GM12878 (cell line): ENCODE measurements at regions not wholly inside any gene's neighbourhood (a gene's known extent, or its start where the extent isn't known, plus 50 kb on each side); places are given as distances from the start of the nearest gene placed in this dataset.

ENCODE experiments used
- ATAC-seq: fragments of 200-7000 bp; cut with Tn5 transposase; 3 replicates; pipeline ENCODE4 v1.9.1; 2020; ENCODE audit warnings: mild to moderate bottlenecking, moderate library complexity
- BruUV-seq: library from RNA; stranded (reverse); fragments of 400-500 nt; replicated peaks from 2 replicates; lab custom pipeline; 2021; lab: Mats Ljungman, UMichigan
- CTCF ChIA-PET: fragments of 300-600 bp; sonication (Branson Sonifier 250); formaldehyde crosslinking; extraction: SDS; loops from one replicate; lab custom pipeline; 2021; ENCODE audit warnings: inconsistent platforms; lab: Yijun Ruan, JAX
- POLR2A ChIA-PET: fragments of 350-600 bp; formaldehyde crosslinking; extraction: SDS; loops from one replicate; lab custom pipeline; 2021; ENCODE audit warnings: inconsistent platforms; lab: Charles Lee
- RAD21 ChIA-PET: fragments of 300-600 bp; sonication (Branson Sonifier 250); formaldehyde crosslinking; loops from one replicate; lab custom pipeline; 2023; ENCODE audit warnings: antibody characterized with exemption; ENCODE audit not compliant: unreplicated experiment; lab: Charles Lee
- SMC1A ChIA-PET: fragments of 300-600 bp; sonication (Branson Sonifier 250); formaldehyde crosslinking; loops from one replicate; lab custom pipeline; 2023; ENCODE audit not compliant: unreplicated experiment, uncharacterized antibody; lab: Charles Lee
- DNase-seq: peaks from one replicate; pipeline ENCODE4 v3.0.0-alpha.2; 2011; ENCODE audit warnings: low read depth, low spot score
- FAIRE-seq: peaks from 3 replicates; lab custom pipeline; 2011; peaks lifted over from hg19 to GRCh38; lab: Jason Lieb, UNC
- H2AFZ ChIP-seq: 2 replicates; pipeline ENCODE4 v1.6.0; 2011; ENCODE audit warnings: low read depth, low read length, control low read depth; ENCODE audit not compliant: control insufficient read depth
- H3K27ac ChIP-seq: 2 replicates; pipeline ENCODE4 v1.5.1; 2011; ENCODE audit warnings: control low read depth; ENCODE audit not compliant: control insufficient read depth, insufficient read depth
- H3K27me3 ChIP-seq, 2 experiments: replicated peaks in 1 of 2; 2 replicates each; pipeline versions ENCODE4 v1.6.0 to v1.6.1; 2011; ENCODE audit warnings: low read length in 1 of 2; ENCODE audit not compliant: control insufficient read depth in 2 of 2, insufficient read depth in 2 of 2
- H3K36me3 ChIP-seq, 2 experiments: 2 replicates each; pipeline ENCODE4 v1.5.1; 2011; ENCODE audit warnings: low read length in 1 of 2; ENCODE audit not compliant: control insufficient read depth in 2 of 2, insufficient read depth in 2 of 2
- H3K4me1 ChIP-seq: 2 replicates; pipeline ENCODE4 v1.6.1; 2011; ENCODE audit warnings: mild to moderate bottlenecking, low read length, moderate library complexity, mixed read lengths; ENCODE audit not compliant: control insufficient read depth, insufficient read depth
- H3K4me2 ChIP-seq: 2 replicates; pipeline ENCODE4 v1.6.0; 2011; ENCODE audit warnings: control low read depth; ENCODE audit not compliant: control insufficient read depth, insufficient read depth
- H3K4me3 ChIP-seq: fragments of 200-600 bp; sonication (generic); 2 replicates; pipeline ENCODE4 v1.5.1; 2016
- H3K79me2 ChIP-seq: 2 replicates; pipeline ENCODE4 v1.6.0; 2011; ENCODE audit warnings: low read length; ENCODE audit not compliant: control insufficient read depth, insufficient read depth
- H3K9ac ChIP-seq: 2 replicates; pipeline ENCODE4 v1.8.0; 2011; ENCODE audit warnings: low read length, control low read depth, mixed read lengths; ENCODE audit not compliant: control insufficient read depth, insufficient read depth
- H3K9me3 ChIP-seq: replicated peaks from 3 replicates; pipeline ENCODE4 v1.5.1; 2011; ENCODE audit warnings: mild to moderate bottlenecking, low read length; ENCODE audit not compliant: control insufficient read depth, insufficient read depth
- H4K20me1 ChIP-seq: 2 replicates; pipeline ENCODE4 v1.6.0; 2011; ENCODE audit not compliant: control insufficient read depth, insufficient read depth
- BMI1 ChIP-seq: fragments of 450-650 bp; IDR thresholded peaks from 2 replicates; pipeline ENCODE4 v1.6.1; 2016; ENCODE audit warnings: mild to moderate bottlenecking, moderate library complexity, borderline replicate concordance
- NR2C2 ChIP-seq: IDR thresholded peaks from 2 replicates; pipeline ENCODE4 v1.6.1; 2011; ENCODE audit warnings: borderline replicate concordance, low read depth; ENCODE audit not compliant: control insufficient read depth, insufficient read length
- PAX8 ChIP-seq: fragments of 450-650 bp; IDR thresholded peaks from 2 replicates; pipeline ENCODE4 v1.6.1; 2017; ENCODE audit warnings: mild to moderate bottlenecking, moderate library complexity
- SUPT20H ChIP-seq: IDR thresholded peaks from 2 replicates; pipeline ENCODE4 v1.6.1; 2011; ENCODE audit warnings: low read depth, mild to moderate bottlenecking, low read length, moderate library complexity, borderline replicate concordance; ENCODE audit not compliant: control insufficient read depth
- TAF1 ChIP-seq: IDR thresholded peaks from 2 replicates; pipeline ENCODE4 v1.6.1; 2011; ENCODE audit warnings: mild to moderate bottlenecking, low read depth, low read length, borderline replicate concordance
- TCF7 ChIP-seq: IDR thresholded peaks from 2 replicates; pipeline ENCODE4 v1.6.1; 2014; ENCODE audit warnings: antibody characterized with exemption, borderline replicate concordance
- USF1 ChIP-seq: IDR thresholded peaks from 2 replicates; pipeline ENCODE4 v1.6.1; 2011; ENCODE audit warnings: borderline replicate concordance, low read depth, mild to moderate bottlenecking, moderate library complexity, mixed read lengths, low read length; ENCODE audit not compliant: insufficient read depth; ENCODE audit errors: extremely low read length
- in situ Hi-C: fragments of 300-500 bp; cut with MboI; formaldehyde crosslinking; loops from 9 replicates; pipeline ENCODE4 v1.14.3; 2018; ENCODE audit warnings: mixed read lengths
- intact Hi-C: fragments of 100-400 bp; cut with micrococcal nuclease; formaldehyde crosslinking; loops from one replicate; pipeline ENCODE4 v1.14.2; 2022; ENCODE audit not compliant: unreplicated experiment
- TF ChIP-seq, protein P1 (sequence below): fragments of 450-650 bp; IDR thresholded peaks from 2 replicates; pipeline ENCODE4 v1.6.1; 2017; ENCODE audit warnings: mild to moderate bottlenecking, moderate library complexity
- TF ChIP-seq, protein P2 (sequence below): fragments of 450-650 bp; IDR thresholded peaks from 2 replicates; pipeline ENCODE4 v1.6.1; 2016; ENCODE audit warnings: mild to moderate bottlenecking

GRCh38 chrX:34426334-34426733, 230.8 kb downstream of the TMEM47 start:
- no peak for FAIRE-seq
- POLR2A ChIA-PET = no interaction called here
- no peak for ATAC-seq
- SMC1A ChIA-PET = no interaction called here
- TF ChIP-seq BMI1 (no peak), SUPT20H (no peak), TAF1 (no peak), PAX8 (no peak), NR2C2 (no peak), TCF7 (no peak), USF1 (no peak)
- TF ChIP-seq, protein P1, sequence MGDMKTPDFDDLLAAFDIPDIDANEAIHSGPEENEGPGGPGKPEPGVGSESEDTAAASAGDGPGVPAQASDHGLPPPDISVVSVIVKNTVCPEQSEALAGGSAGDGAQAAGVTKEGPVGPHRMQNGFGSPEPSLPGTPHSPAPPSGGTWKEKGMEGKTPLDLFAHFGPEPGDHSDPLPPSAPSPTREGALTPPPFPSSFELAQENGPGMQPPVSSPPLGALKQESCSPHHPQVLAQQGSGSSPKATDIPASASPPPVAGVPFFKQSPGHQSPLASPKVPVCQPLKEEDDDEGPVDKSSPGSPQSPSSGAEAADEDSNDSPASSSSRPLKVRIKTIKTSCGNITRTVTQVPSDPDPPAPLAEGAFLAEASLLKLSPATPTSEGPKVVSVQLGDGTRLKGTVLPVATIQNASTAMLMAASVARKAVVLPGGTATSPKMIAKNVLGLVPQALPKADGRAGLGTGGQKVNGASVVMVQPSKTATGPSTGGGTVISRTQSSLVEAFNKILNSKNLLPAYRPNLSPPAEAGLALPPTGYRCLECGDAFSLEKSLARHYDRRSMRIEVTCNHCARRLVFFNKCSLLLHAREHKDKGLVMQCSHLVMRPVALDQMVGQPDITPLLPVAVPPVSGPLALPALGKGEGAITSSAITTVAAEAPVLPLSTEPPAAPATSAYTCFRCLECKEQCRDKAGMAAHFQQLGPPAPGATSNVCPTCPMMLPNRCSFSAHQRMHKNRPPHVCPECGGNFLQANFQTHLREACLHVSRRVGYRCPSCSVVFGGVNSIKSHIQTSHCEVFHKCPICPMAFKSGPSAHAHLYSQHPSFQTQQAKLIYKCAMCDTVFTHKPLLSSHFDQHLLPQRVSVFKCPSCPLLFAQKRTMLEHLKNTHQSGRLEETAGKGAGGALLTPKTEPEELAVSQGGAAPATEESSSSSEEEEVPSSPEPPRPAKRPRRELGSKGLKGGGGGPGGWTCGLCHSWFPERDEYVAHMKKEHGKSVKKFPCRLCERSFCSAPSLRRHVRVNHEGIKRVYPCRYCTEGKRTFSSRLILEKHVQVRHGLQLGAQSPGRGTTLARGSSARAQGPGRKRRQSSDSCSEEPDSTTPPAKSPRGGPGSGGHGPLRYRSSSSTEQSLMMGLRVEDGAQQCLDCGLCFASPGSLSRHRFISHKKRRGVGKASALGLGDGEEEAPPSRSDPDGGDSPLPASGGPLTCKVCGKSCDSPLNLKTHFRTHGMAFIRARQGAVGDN = no peak
- TF ChIP-seq, protein P2, sequence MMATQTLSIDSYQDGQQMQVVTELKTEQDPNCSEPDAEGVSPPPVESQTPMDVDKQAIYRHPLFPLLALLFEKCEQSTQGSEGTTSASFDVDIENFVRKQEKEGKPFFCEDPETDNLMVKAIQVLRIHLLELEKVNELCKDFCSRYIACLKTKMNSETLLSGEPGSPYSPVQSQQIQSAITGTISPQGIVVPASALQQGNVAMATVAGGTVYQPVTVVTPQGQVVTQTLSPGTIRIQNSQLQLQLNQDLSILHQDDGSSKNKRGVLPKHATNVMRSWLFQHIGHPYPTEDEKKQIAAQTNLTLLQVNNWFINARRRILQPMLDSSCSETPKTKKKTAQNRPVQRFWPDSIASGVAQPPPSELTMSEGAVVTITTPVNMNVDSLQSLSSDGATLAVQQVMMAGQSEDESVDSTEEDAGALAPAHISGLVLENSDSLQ = no peak
- Histone ChIP-seq H3K79me2 (no peaks in the 10 kb centered on the region), H3K9ac (no peak overlapping the region), H2AFZ (no peak overlapping the region), H3K27ac (no peak overlapping the region), H3K4me3 (no peak overlapping the region), H3K4me1 (no peaks in the 10 kb centered on the region), H3K27me3 (no peaks in the 10 kb centered on the region), H3K36me3 (no peaks in the 10 kb centered on the region), H3K4me2 (no peak overlapping the region), H3K9me3 (no peaks in the 10 kb centered on the region), H4K20me1 (no peaks in the 10 kb centered on the region)
- intact Hi-C loops = no loop called here
- RAD21 ChIA-PET = no interaction called here
- BruUV-seq = no TSS peak
- CTCF ChIA-PET = no interaction called here
- in situ Hi-C loops = no loop called here
- DNase-seq = no peak
